HEK293T (cell line): ENCODE measurements at regions not wholly inside any gene's neighbourhood (a gene's known extent, or its start where the extent isn't known, plus 50 kb on each side); places are given as distances from the start of the nearest gene placed in this dataset.
A peak's percentile ranks its signal among the peaks of the same experiment; 100 is the strongest.

ENCODE experiments used
- CTCF ChIA-PET: fragments of 350-600 bp; formaldehyde crosslinking; extraction: SDS; loops from one replicate; lab custom pipeline; 2021; ENCODE audit warnings: antibody characterized with exemption, inconsistent platforms; lab: Yijun Ruan, JAX
- POLR2A ChIA-PET: fragments of 350-600 bp; formaldehyde crosslinking; extraction: SDS; loops from one replicate; lab custom pipeline; 2020; ENCODE audit warnings: antibody characterized with exemption, inconsistent platforms; lab: Yijun Ruan, JAX
- DNase-seq: peaks from one replicate; pipeline ENCODE4 v3.0.0; 2012; ENCODE audit warnings: mixed read lengths; ENCODE audit errors: extremely low spot score
- ARNT ChIP-seq: fragments of 450-650 bp; IDR thresholded peaks from 2 replicates; pipeline ENCODE4 v1.6.1; 2017; ENCODE audit warnings: mild to moderate bottlenecking
- BHLHE40 ChIP-seq: fragments of 450-650 bp; IDR thresholded peaks from 2 replicates; pipeline ENCODE4 v1.6.1; 2016; ENCODE audit warnings: mild to moderate bottlenecking, moderate library complexity, borderline replicate concordance
- CTBP1 ChIP-seq: fragments of 450-650 bp; IDR thresholded peaks from 2 replicates; pipeline ENCODE4 v1.6.1; 2016; ENCODE audit warnings: borderline replicate concordance
- ELF4 ChIP-seq: fragments of 450-650 bp; IDR thresholded peaks from 2 replicates; pipeline ENCODE4 v1.6.1; 2017; ENCODE audit warnings: antibody characterized with exemption
- FOXA1 ChIP-seq: fragments of 450-650 bp; IDR thresholded peaks from 2 replicates; pipeline ENCODE4 v1.6.1; 2016; ENCODE audit warnings: mild to moderate bottlenecking
- FOXK2 ChIP-seq: fragments of 450-650 bp; IDR thresholded peaks from 2 replicates; pipeline ENCODE4 v1.6.1; 2016; ENCODE audit warnings: mild to moderate bottlenecking
- FOXM1 ChIP-seq: fragments of 450-650 bp; IDR thresholded peaks from 2 replicates; pipeline ENCODE4 v1.6.1; 2017; ENCODE audit warnings: mild to moderate bottlenecking, borderline replicate concordance
- HDGF ChIP-seq: fragments of 450-650 bp; IDR thresholded peaks from 2 replicates; pipeline ENCODE4 v1.6.1; 2017; ENCODE audit warnings: antibody characterized with exemption, borderline replicate concordance
- L3MBTL2 ChIP-seq: fragments of 450-650 bp; conservative IDR thresholded peaks from 2 replicates; pipeline ENCODE4 v1.6.1; 2016; ENCODE audit warnings: mild to moderate bottlenecking
- LEF1 ChIP-seq: fragments of 450-650 bp; IDR thresholded peaks from 2 replicates; pipeline ENCODE4 v1.6.1; 2017; ENCODE audit warnings: mild to moderate bottlenecking, borderline replicate concordance
- NFRKB ChIP-seq: fragments of 450-650 bp; IDR thresholded peaks from 2 replicates; pipeline ENCODE4 v1.6.1; 2016; ENCODE audit warnings: mild to moderate bottlenecking, moderate library complexity
- SP1 ChIP-seq: fragments of 450-650 bp; IDR thresholded peaks from 2 replicates; pipeline ENCODE4 v1.6.1; 2017
- SUZ12 ChIP-seq: fragments of 450-650 bp; IDR thresholded peaks from 2 replicates; pipeline ENCODE4 v1.6.1; 2016; ENCODE audit warnings: mild to moderate bottlenecking
- TARDBP ChIP-seq: fragments of 450-650 bp; IDR thresholded peaks from 2 replicates; pipeline ENCODE4 v1.6.1; 2016
- ZNF384 ChIP-seq: fragments of 450-650 bp; IDR thresholded peaks from 2 replicates; pipeline ENCODE4 v1.6.1; 2016
- TF ChIP-seq, protein P1 (sequence below): fragments of 450-650 bp; IDR thresholded peaks from 2 replicates; pipeline ENCODE4 v1.6.1; 2016

DNA sequence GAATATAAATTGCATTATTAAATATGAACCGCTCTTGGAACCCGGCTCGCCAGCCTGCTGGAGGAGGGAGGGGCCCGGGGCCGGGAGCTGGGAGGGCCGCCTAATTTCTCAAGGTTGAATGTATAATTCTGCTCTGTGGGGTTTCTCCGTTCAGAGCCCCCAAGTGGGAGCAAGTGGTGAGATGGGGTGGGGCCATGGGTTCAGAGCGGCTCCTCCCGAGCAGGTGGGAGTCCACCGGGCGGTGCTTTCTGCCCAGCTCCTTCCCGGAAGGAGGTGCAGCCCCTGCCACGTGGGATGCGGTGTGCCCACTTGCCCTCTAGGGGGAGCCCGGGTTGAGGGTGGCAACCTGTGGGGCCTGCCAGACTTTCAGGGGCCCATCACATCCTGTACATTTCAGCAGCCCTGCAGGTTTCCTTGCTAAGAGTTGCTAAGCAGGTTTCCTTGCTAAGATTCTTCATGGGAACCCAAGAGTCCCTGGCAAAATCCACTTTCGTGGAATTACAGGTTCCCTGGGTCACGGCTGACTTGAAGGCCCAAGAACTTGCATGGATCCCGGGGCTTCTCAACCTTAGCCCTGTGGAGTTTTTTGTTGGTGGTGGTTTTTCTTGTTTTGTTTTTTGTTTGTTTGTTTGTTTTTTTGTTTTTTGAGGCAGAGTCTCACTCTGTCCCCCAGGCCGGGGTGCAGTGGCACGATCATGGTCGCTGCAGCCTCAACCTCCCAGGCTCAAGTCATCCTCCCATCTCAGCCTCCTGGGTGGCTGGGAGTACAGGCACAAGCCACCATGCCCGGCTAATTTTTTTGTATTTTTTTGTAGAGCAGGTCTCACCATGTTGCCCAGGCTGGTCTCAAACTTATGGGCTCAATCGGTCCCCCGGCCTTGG is 196.7 kb upstream of the GSE1 start:
- peak; percentile 51 for TF ChIP-seq L3MBTL2
- no peak for TF ChIP-seq CTBP1
- no peak for TF ChIP-seq HDGF
- no peak for TF ChIP-seq SUZ12
- no peak for TF ChIP-seq LEF1
- peak; percentile 55 for TF ChIP-seq ELF4
- ChIA-PET POLR2A (no interaction called here), CTCF (interaction anchor here (0.6 to 1.3 kb wide), 26 partner anchors 8 to 302 kb away, joined by 3 to 14 read pairs (median 4); partner anchors contain the start of gene GSE1)

DNA sequence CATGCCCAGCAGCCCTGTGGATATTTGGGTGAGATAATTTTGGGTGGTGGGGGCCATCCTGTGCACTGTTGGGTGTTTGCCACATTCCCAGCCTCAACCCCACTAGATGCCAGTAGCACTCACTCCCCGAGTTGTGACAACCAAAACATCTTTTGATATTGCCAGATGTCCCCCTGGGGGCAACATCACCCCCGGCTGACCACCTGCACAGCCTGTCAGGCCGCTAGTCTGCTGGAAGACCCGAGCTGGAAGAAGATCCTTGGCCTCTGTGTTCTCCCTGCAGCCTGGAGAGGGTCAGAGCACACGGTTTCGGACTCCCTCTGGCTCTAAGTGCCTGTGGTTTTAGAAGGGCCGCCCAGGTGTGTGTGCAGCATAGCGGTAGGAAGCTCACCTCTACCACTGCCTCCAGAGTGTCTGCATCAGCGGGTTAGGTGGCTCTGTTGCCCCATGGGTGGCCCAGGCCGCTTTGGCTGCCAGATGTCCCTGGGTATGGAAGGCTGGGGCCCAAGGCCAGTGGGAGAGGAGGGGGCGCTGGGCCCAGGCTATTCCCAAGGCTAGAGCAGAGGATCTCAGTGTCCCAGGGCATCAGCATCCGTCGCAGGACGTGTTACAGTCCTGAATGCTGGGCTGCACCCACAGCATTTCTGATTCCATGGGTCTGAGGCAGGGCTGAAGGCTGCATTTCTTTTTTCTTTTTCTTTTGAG is 195.8 kb upstream of the GSE1 start:
- ChIA-PET CTCF (no interaction called here), POLR2A (no interaction called here)
- no peak for DNase-seq
- TF ChIP-seq NFRKB, result no peak
- no peak for TF ChIP-seq ARNT
- no peak for TF ChIP-seq CTBP1
- no peak for TF ChIP-seq ZNF384
- no peak for TF ChIP-seq BHLHE40
- no peak for TF ChIP-seq TARDBP
- TF ChIP-seq FOXM1, result no peak
- TF ChIP-seq SP1, result no peak
- TF ChIP-seq HDGF, result no peak
- no peak for TF ChIP-seq SUZ12
- no peak for TF ChIP-seq L3MBTL2
- no peak for TF ChIP-seq LEF1
- no peak for TF ChIP-seq FOXA1

More for the DNA sequence above, 196.7 kb upstream of the GSE1 start:
- DNase-seq, result peak; percentile 86

DNA sequence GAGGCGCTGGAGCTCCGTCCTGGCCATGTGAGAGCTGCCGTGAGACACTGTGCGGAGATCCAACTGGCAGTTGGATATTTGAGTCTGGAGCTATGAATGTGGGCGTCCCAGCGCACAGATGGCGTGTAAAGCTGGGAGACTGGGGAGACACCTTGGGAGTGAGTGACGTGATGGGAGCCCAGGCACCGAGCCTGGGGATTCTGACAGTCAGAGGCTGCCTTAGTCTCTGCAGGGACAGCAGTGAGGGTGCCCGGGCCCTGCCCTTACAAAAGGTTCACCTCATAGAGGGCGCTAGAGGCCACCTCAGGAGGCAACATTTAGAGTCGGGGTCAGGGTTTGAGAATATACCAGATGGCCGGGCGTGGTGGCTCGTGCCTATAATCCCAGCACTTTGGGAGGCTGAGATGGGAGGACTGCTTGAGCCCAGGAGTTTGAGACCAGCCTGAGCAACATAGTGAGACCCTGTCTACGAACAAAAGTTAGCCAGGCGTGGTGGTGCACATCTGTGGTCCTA is 194.1 kb upstream of the GSE1 start:
- ChIA-PET POLR2A (no interaction called here), CTCF (interaction anchor here (1.1 kb wide), 1 partner anchor 144 kb away, joined by 3 read pairs; no protein-coding TSS in a partner anchor)
- DNase-seq, result no peak
- TF ChIP-seq SP1 (no peak), SUZ12 (no peak), ZNF384 (no peak), FOXK2 (no peak), FOXM1 (no peak), ARNT (no peak), ELF4 (no peak), L3MBTL2 (no peak), HDGF (no peak), CTBP1 (no peak), TARDBP (no peak), BHLHE40 (no peak), FOXA1 (no peak), NFRKB (no peak), LEF1 (no peak)
- TF ChIP-seq, protein P1, sequence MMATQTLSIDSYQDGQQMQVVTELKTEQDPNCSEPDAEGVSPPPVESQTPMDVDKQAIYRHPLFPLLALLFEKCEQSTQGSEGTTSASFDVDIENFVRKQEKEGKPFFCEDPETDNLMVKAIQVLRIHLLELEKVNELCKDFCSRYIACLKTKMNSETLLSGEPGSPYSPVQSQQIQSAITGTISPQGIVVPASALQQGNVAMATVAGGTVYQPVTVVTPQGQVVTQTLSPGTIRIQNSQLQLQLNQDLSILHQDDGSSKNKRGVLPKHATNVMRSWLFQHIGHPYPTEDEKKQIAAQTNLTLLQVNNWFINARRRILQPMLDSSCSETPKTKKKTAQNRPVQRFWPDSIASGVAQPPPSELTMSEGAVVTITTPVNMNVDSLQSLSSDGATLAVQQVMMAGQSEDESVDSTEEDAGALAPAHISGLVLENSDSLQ, result no peak

DNA sequence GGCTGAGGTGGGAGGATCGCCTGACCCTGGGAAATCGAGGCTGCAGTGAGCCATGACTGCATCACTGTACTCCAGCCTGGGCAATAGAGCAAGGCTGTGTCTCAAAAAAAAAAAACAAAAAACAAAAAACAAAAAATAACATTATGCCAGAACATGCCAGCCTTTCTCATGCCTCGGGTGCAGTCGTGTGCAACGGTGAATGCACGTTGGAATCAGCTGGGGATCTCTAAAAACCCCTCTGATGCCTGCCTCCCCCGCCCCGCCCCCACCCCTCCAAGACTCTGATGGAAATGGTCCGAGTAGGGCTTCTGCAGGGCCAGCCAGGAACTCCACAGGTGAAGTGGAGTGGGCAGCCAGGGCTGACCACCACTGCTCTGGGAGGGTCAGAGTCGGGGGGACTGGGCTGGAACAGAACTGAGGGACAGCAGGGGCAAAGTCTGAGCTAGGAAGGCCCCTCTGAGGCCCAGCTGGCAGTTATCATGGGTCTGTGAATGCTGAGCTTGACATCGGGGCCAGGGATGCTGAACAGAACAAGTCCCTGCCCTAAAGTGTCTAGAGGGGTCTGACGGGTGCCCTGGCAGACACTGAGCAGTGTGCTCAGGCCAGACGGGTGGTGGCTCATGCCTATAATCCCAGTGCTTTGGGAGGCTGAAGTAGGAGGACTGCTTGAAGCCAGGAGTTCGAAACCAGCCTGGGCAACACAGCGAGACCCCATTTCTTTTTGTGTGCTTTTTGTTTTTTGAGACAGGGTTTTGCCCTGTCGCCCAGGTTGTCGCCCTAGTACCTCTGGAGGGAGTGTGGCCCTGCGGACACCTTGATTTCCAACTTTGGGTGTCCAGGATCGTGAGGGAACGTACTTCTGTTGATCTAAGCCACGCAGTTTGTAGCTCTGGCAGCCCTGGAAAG is 193.4 kb upstream of the GSE1 start:
- ChIA-PET POLR2A (no interaction called here), CTCF (interaction anchor here (0.6 to 1.8 kb wide), 9 partner anchors 9 to 297 kb away, joined by 3 to 10 read pairs (median 4); no protein-coding TSS in a partner anchor)
- DNase-seq, result no peak
- TF ChIP-seq ELF4 (no peak), FOXA1 (no peak), SUZ12 (no peak), ARNT (no peak), ZNF384 (no peak), BHLHE40 (no peak), FOXK2 (no peak), HDGF (no peak), NFRKB (no peak), L3MBTL2 (no peak), SP1 (no peak), FOXM1 (no peak), LEF1 (no peak), CTBP1 (no peak), TARDBP (no peak)
- TF ChIP-seq, protein P1, result no peak

DNA sequence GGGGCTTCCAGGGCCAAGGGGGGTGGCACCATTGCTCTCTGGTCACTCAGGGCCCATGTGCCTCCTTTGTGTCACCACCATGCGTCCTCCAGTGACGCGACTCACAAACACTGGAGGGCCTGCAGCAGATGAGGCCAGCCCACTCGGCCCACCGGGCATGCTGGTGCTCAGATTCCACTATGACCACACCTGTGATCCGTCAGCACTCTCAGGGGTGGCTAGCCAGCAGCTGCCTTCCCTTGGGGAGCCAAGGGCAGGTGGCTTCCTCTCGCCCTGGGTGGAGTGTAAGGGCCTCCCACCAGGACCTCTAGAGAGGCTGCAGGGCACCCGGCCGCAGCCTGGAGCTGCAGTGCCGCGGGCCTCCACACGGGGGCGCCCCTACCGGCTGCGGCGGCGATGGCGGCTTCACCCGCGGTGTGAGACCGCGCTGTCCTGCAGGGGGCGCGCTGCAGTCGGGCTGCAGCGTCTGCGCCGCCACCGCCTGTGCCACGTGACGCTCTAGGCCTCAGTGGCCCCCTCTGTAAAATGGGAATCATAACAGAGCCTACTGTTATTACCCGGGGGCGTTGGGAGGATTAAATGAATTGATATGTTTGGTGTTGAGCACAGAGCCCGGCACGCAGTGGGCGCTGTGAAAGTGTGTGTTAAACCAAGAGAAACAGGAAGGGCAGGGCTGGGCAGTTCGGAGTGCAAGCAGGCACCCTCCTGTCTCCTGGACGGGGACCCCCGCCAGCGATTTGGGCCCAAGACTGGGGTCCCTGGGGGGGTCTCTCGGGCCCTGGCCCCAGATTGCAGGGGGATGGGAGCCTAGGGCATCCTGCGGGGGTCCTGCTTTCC is 192.4 kb upstream of the GSE1 start:
- CTCF ChIA-PET, result interaction anchor here (0.7 to 1.8 kb wide), 7 partner anchors 19 to 298 kb away, joined by 3 to 10 read pairs (median 4); no protein-coding TSS in a partner anchor
- peak; percentile 92 for DNase-seq
- POLR2A ChIA-PET, result no interaction called here
- TF ChIP-seq BHLHE40, result no peak
- TF ChIP-seq HDGF, result no peak
- TF ChIP-seq CTBP1, result no peak
- peak; percentile 76; the same call in 1 of the 2 replicates for TF ChIP-seq LEF1
- no peak for TF ChIP-seq NFRKB
- TF ChIP-seq ARNT, result peak; percentile 81; the same call in 1 of the 2 replicates
- peak; percentile 90 for TF ChIP-seq FOXM1
- TF ChIP-seq SP1, result no peak
